ENCODE measurements at regions not wholly inside any gene's neighbourhood (a gene's known extent, or its start where the extent isn't known, plus 50 kb on each side); places are given as distances from the start of the nearest gene placed in this dataset.

DNA sequence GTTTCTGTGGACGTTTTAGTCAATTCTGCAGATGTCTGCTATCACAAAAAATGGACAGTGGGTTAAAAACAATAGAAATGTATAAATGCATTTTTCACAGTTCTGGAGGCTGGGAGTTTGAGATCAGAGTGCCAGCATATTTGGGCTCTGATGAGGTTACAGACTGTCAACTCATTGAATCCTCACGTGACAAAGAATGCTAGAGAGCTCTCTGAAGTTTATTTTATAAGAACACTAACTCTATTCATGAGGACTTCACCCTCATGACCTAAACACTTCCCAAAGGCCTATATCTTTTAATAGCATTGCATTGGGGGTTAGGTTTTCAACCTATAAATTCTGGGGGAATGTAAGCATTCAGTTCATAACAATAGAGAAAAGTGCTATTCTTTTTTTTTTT is 182.6 kb upstream of the SLITRK3 start:
- no peak overlapping the region for H2AK5ac ChIP-seq (ENCODE audit: low read length)
- no peaks in the 10 kb centered on the region for H3K27me3 ChIP-seq (ENCODE audit: insufficient read depth, low read length)
- H4K12ac ChIP-seq (ENCODE audit: low read depth, low read length): no peak overlapping the region
- no peak overlapping the region for H3K27ac ChIP-seq (ENCODE audit: low read depth, low read length)
- H3K36me3 ChIP-seq (ENCODE audit: control insufficient read depth in 1 of 2, insufficient read depth in 2 of 2, low read length in 2 of 2): no peaks in the 10 kb centered on the region
- no peak overlapping the region for H3K4ac ChIP-seq (ENCODE audit: low read depth, low read length)
- no peak overlapping the region for H2BK12ac ChIP-seq (ENCODE audit: low read length)
- no peak overlapping the region for H3K23ac ChIP-seq (ENCODE audit: low read length)
- H4K8ac ChIP-seq (ENCODE audit: low read depth, low read length): no peak overlapping the region
- H2BK5ac ChIP-seq (ENCODE audit: low read depth, low read length, poor library complexity): no peak overlapping the region
- H2BK120ac ChIP-seq (ENCODE audit: insufficient read depth, low read length, poor library complexity): no peak overlapping the region
- H3K14ac ChIP-seq (ENCODE audit: low read length): no peak overlapping the region
- no peaks in the 10 kb centered on the region for H3K9me3 ChIP-seq (ENCODE audit: insufficient read depth, low read depth, low read length)
- no peak for DNase-seq
- H3K79me2 ChIP-seq (ENCODE audit: control insufficient read depth, insufficient read depth, low read length, poor library complexity): no peaks in the 10 kb centered on the region
- H3K4me3 ChIP-seq (ENCODE audit: low read depth, low read length): no peak overlapping the region
- H3K4me2 ChIP-seq (ENCODE audit: low read length): no peak overlapping the region
- H3K79me1 ChIP-seq (ENCODE audit: low read length): no peaks in the 10 kb centered on the region
- no peak overlapping the region for H3K18ac ChIP-seq (ENCODE audit: low read length)
- H2AFZ ChIP-seq (ENCODE audit: insufficient read depth, low read length, poor library complexity): no peak overlapping the region
- no peak overlapping the region for H4K91ac ChIP-seq (ENCODE audit: low read depth, low read length)
- H3K4me1 ChIP-seq (ENCODE audit: control insufficient read depth in 1 of 2, insufficient read depth in 2 of 2, low read length in 2 of 2): no peaks in the 10 kb centered on the region
- no CpG with 5 or more reads among the region's 2 CpGs for WGBS (ENCODE audit: extremely low coverage, insufficient coverage, insufficient read length)
- no peak overlapping the region for H3K9ac ChIP-seq (ENCODE audit: low read length)

DNA sequence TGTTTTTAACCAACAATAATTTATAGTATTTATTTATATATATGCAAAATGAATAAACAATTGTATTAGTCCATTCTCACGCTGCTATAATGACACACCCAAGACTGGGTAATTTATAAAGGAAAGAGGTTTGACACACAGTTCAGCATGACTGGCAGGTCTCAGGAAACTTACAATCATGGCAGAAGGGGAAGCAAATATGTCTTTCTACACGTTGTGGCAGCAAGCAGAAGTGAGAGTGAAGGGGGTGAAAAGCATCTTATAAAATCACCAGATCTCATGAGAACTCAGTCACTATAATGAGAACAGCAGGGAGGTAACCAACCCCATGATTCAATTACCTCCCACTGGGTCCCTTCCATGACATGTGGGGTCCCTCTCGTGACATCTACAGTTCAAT is 162.8 kb upstream of the SLITRK3 start:
- DNase-seq: no peak
- H3K4me1 ChIP-seq (ENCODE audit: control insufficient read depth in 1 of 2, insufficient read depth in 2 of 2, low read length in 2 of 2): no peaks in the 10 kb centered on the region
- H2AK5ac ChIP-seq (ENCODE audit: low read length): no peak overlapping the region
- H4K12ac ChIP-seq (ENCODE audit: low read depth, low read length): no peak overlapping the region
- no peaks in the 10 kb centered on the region for H3K36me3 ChIP-seq (ENCODE audit: control insufficient read depth in 1 of 2, insufficient read depth in 2 of 2, low read length in 2 of 2)
- no peak overlapping the region for H3K23ac ChIP-seq (ENCODE audit: low read length)
- no peak overlapping the region for H2BK120ac ChIP-seq (ENCODE audit: insufficient read depth, low read length, poor library complexity)
- no peak overlapping the region for H3K27ac ChIP-seq (ENCODE audit: low read depth, low read length)
- WGBS (ENCODE audit: extremely low coverage, insufficient coverage, insufficient read length): no CpG with 5 or more reads among the region's 3 CpGs
- no peak overlapping the region for H2BK12ac ChIP-seq (ENCODE audit: low read length)
- H3K4me2 ChIP-seq (ENCODE audit: low read length): no peak overlapping the region
- no peaks in the 10 kb centered on the region for H3K79me2 ChIP-seq (ENCODE audit: control insufficient read depth, insufficient read depth, low read length, poor library complexity)
- no peaks in the 10 kb centered on the region for H3K27me3 ChIP-seq (ENCODE audit: insufficient read depth, low read length)
- no peaks in the 10 kb centered on the region for H3K79me1 ChIP-seq (ENCODE audit: low read length)
- H3K4me3 ChIP-seq (ENCODE audit: low read depth, low read length): no peak overlapping the region
- no peak overlapping the region for H3K18ac ChIP-seq (ENCODE audit: low read length)
- no peaks in the 10 kb centered on the region for H3K9me3 ChIP-seq (ENCODE audit: insufficient read depth, low read depth, low read length)
- no peak overlapping the region for H2AFZ ChIP-seq (ENCODE audit: insufficient read depth, low read length, poor library complexity)
- no peak overlapping the region for H3K14ac ChIP-seq (ENCODE audit: low read length)
- H3K9ac ChIP-seq (ENCODE audit: low read length): no peak overlapping the region
- H2BK5ac ChIP-seq (ENCODE audit: low read depth, low read length, poor library complexity): no peak overlapping the region
- no peak overlapping the region for H4K91ac ChIP-seq (ENCODE audit: low read depth, low read length)
- no peak overlapping the region for H4K8ac ChIP-seq (ENCODE audit: low read depth, low read length)
- no peak overlapping the region for H3K4ac ChIP-seq (ENCODE audit: low read depth, low read length)

DNA sequence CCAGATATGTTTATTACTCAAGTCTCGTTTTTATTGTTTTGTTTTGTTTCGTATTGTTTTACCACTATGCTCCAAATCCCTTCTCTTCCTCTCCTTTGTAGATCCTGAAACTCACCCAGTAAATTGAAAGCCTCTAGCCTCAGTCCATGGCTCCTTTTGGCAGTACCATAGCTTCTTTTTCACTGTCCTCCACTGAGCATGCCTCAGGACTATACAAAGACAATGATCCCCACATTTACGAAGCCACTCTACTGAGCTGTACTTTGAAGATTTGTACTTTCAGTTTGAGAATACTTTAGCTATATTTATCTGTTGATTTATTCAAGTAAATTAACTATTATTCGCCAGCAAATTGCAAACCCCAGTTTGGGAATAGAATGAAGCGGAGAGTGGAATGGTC is 159.1 kb upstream of the SLITRK3 start:
- Histone ChIP-seq H3K23ac (ENCODE audit: low read length) (no peak overlapping the region), H3K79me1 (ENCODE audit: low read length) (no peaks in the 10 kb centered on the region), H2BK5ac (ENCODE audit: low read depth, low read length, poor library complexity) (no peak overlapping the region), H3K79me2 (ENCODE audit: control insufficient read depth, insufficient read depth, low read length, poor library complexity) (no peaks in the 10 kb centered on the region), H4K12ac (ENCODE audit: low read depth, low read length) (no peak overlapping the region), H2AK5ac (ENCODE audit: low read length) (no peak overlapping the region), H3K4me3 (ENCODE audit: low read depth, low read length) (no peak overlapping the region), H3K27ac (ENCODE audit: low read depth, low read length) (no peak overlapping the region), H3K9me3 (ENCODE audit: insufficient read depth, low read depth, low read length) (no peaks in the 10 kb centered on the region), H3K4me2 (ENCODE audit: low read length) (no peak overlapping the region), H3K4me1 (ENCODE audit: control insufficient read depth in 1 of 2, insufficient read depth in 2 of 2, low read length in 2 of 2) (no peaks in the 10 kb centered on the region), H3K4ac (ENCODE audit: low read depth, low read length) (no peak overlapping the region), H2AFZ (ENCODE audit: insufficient read depth, low read length, poor library complexity) (no peak overlapping the region), H2BK12ac (ENCODE audit: low read length) (no peak overlapping the region), H3K27me3 (ENCODE audit: insufficient read depth, low read length) (no peaks in the 10 kb centered on the region), H4K8ac (ENCODE audit: low read depth, low read length) (no peak overlapping the region), H3K9ac (ENCODE audit: low read length) (no peak overlapping the region), H3K18ac (ENCODE audit: low read length) (no peak overlapping the region), H2BK120ac (ENCODE audit: insufficient read depth, low read length, poor library complexity) (no peak overlapping the region), H3K36me3 (ENCODE audit: control insufficient read depth in 1 of 2, insufficient read depth in 2 of 2, low read length in 2 of 2) (no peaks in the 10 kb centered on the region), H3K14ac (ENCODE audit: low read length) (no peak overlapping the region), H4K91ac (ENCODE audit: low read depth, low read length) (no peak overlapping the region)
- DNase-seq: no peak
- WGBS (ENCODE audit: extremely low coverage, insufficient coverage, insufficient read length): no CpG with 5 or more reads among the region's 5 CpGs

DNA sequence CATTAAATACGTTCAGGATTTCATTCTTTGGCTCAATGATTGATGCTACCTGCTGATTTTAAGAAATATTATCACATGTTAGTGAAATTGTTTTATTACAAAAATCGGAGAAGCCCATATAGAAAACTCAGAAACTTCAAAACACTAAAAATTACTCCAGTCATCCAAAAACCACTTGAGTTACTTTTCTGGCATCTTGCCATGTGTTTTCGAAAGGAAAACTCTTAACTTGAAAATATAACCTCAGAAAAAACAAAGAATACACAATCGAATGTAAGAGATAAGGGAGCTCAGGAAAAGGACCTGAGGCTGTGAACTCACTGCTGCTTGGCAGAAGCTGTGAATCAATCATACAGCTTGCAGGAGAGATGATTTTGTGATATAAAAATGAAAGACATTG is 151.3 kb upstream of the SLITRK3 start:
- H3K9me3 ChIP-seq (ENCODE audit: insufficient read depth, low read depth, low read length): no peaks in the 10 kb centered on the region
- no peaks in the 10 kb centered on the region for H3K4me1 ChIP-seq (ENCODE audit: control insufficient read depth in 1 of 2, insufficient read depth in 2 of 2, low read length in 2 of 2)
- H3K4me3 ChIP-seq (ENCODE audit: low read depth, low read length): no peak overlapping the region
- no peaks in the 10 kb centered on the region for H3K79me2 ChIP-seq (ENCODE audit: control insufficient read depth, insufficient read depth, low read length, poor library complexity)
- no peak overlapping the region for H2BK12ac ChIP-seq (ENCODE audit: low read length)
- no peak overlapping the region for H4K12ac ChIP-seq (ENCODE audit: low read depth, low read length)
- no peak overlapping the region for H2AK5ac ChIP-seq (ENCODE audit: low read length)
- no peak overlapping the region for H3K27ac ChIP-seq (ENCODE audit: low read depth, low read length)
- no peak overlapping the region for H3K9ac ChIP-seq (ENCODE audit: low read length)
- no peaks in the 10 kb centered on the region for H3K36me3 ChIP-seq (ENCODE audit: control insufficient read depth in 1 of 2, insufficient read depth in 2 of 2, low read length in 2 of 2)
- no peak overlapping the region for H2AFZ ChIP-seq (ENCODE audit: insufficient read depth, low read length, poor library complexity)
- H3K23ac ChIP-seq (ENCODE audit: low read length): no peak overlapping the region
- H3K27me3 ChIP-seq (ENCODE audit: insufficient read depth, low read length): no peaks in the 10 kb centered on the region
- WGBS (ENCODE audit: extremely low coverage, insufficient coverage, insufficient read length): no CpG with 5 or more reads among the region's 4 CpGs
- H4K8ac ChIP-seq (ENCODE audit: low read depth, low read length): no peak overlapping the region
- no peak overlapping the region for H3K4me2 ChIP-seq (ENCODE audit: low read length)
- H4K91ac ChIP-seq (ENCODE audit: low read depth, low read length): no peak overlapping the region
- DNase-seq: no peak
- H3K79me1 ChIP-seq (ENCODE audit: low read length): no peaks in the 10 kb centered on the region
- H3K4ac ChIP-seq (ENCODE audit: low read depth, low read length): no peak overlapping the region
- no peak overlapping the region for H2BK120ac ChIP-seq (ENCODE audit: insufficient read depth, low read length, poor library complexity)
- no peak overlapping the region for H2BK5ac ChIP-seq (ENCODE audit: low read depth, low read length, poor library complexity)
- no peak overlapping the region for H3K14ac ChIP-seq (ENCODE audit: low read length)
- H3K18ac ChIP-seq (ENCODE audit: low read length): no peak overlapping the region
